Panc1 (cell line): ENCODE measurements at regions not wholly inside any gene's neighbourhood (a gene's known extent, or its start where the extent isn't known, plus 50 kb on each side); places are given as distances from the start of the nearest gene placed in this dataset.
A peak's percentile ranks its signal among the peaks of the same experiment; 100 is the strongest.

ENCODE experiments used
- ATAC-seq: fragments of 200-7000 bp; cut with Tn5 transposase; 2 replicates; pipeline ENCODE4 v1.9.1; 2020; ENCODE audit warnings: mild to moderate bottlenecking, moderate library complexity
- BruUV-seq: library from RNA; stranded (reverse); fragments of 400-500 nt; replicated peaks from 2 replicates; lab custom pipeline; 2021; lab: Mats Ljungman, UMichigan
- CTCF ChIA-PET: fragments of 300-600 bp; sonication (Branson Sonifier 250); formaldehyde crosslinking; loops from one replicate; lab custom pipeline; 2022; ENCODE audit warnings: antibody characterized with exemption; lab: Charles Lee
- POLR2A ChIA-PET: fragments of 300-600 bp; sonication (Branson Sonifier 250); formaldehyde crosslinking; loops from one replicate; lab custom pipeline; 2022; ENCODE audit warnings: antibody characterized with exemption; lab: Charles Lee
- DNase-seq: peaks from one replicate; pipeline ENCODE4 v3.0.0-alpha.2; 2010; ENCODE audit warnings: low read depth, low spot score
- H3K27ac ChIP-seq: 2 replicates; pipeline ENCODE4 v1.5.1; 2011; ENCODE audit warnings: mild to moderate bottlenecking, low read length, inconsistent platforms
- H3K27me3 ChIP-seq: fragments of 200-500 bp; sonication (Bioruptor generic); 2 replicates; pipeline ENCODE4 v1.6.0; 2014; ENCODE audit warnings: low read length, inconsistent platforms; ENCODE audit not compliant: control insufficient read depth, insufficient read depth
- H3K36me3 ChIP-seq: fragments of 200-500 bp; sonication (Bioruptor generic); 2 replicates; pipeline ENCODE4 v1.5.1; 2014; ENCODE audit warnings: inconsistent platforms, mild to moderate bottlenecking, low read length, moderate library complexity; ENCODE audit not compliant: control insufficient read depth, insufficient read depth
- H3K4me1 ChIP-seq: 2 replicates; pipeline ENCODE4 v1.5.1; 2011; ENCODE audit warnings: inconsistent platforms, mild to moderate bottlenecking, low read length, moderate library complexity; ENCODE audit not compliant: control insufficient read depth, insufficient read depth
- H3K4me3 ChIP-seq, 2 experiments: 2 replicates each; pipeline ENCODE4 v1.5.1; 2011 to 2012; ENCODE audit warnings: low read depth in 2 of 2, low read length in 2 of 2, mild to moderate bottlenecking in 2 of 2, inconsistent platforms in 1 of 2, moderate library complexity in 1 of 2
- H3K9me3 ChIP-seq: fragments of 200-500 bp; sonication (Bioruptor generic); 2 replicates; pipeline ENCODE4 v1.5.1; 2014; ENCODE audit warnings: low read depth, mild to moderate bottlenecking, inconsistent platforms, low read length, moderate library complexity; ENCODE audit not compliant: control insufficient read depth, insufficient read depth
- POLR2AphosphoS5 ChIP-seq: IDR thresholded peaks from 2 replicates; pipeline ENCODE4 v1.6.1; 2012; ENCODE audit warnings: mild to moderate bottlenecking, low read depth, low read length, moderate library complexity
- SIN3A ChIP-seq: IDR thresholded peaks from 2 replicates; pipeline ENCODE4 v1.6.1; 2012; ENCODE audit warnings: low read depth, mild to moderate bottlenecking, low read length, moderate library complexity, borderline replicate concordance; ENCODE audit not compliant: insufficient read depth
- TCF7L2 ChIP-seq: IDR thresholded peaks from 2 replicates; pipeline ENCODE4 v1.6.1; 2011; ENCODE audit warnings: mild to moderate bottlenecking, low read depth, low read length, inconsistent platforms
- in situ Hi-C: cut with HindIII; loops from 2 replicates; pipeline ENCODE4 v1.10.0; 2016; ENCODE audit warnings: low sequenced_read_pairs, low pct_unique_long_range_greater_than_20kb
- intact Hi-C: fragments of 100-400 bp; cut with micrococcal nuclease; formaldehyde crosslinking; loops from one replicate; pipeline ENCODE4 v1.10.0; 2022; ENCODE audit not compliant: unreplicated experiment
- TF ChIP-seq, protein P1 (sequence below), 2 experiments: IDR thresholded peaks; 2 replicates each; pipeline ENCODE4 v1.6.1; 2011 to 2012; ENCODE audit warnings: low read depth in 2 of 2, control low read depth in 1 of 2, low read length in 1 of 2, mild to moderate bottlenecking in 1 of 2, moderate library complexity in 1 of 2; ENCODE audit not compliant: insufficient read depth in 1 of 2
- TF ChIP-seq, protein P2 (sequence below): fragments of 450-650 bp; IDR thresholded peaks from 2 replicates; pipeline ENCODE4 v1.5.1; 2017; ENCODE audit warnings: mild to moderate bottlenecking

DNA sequence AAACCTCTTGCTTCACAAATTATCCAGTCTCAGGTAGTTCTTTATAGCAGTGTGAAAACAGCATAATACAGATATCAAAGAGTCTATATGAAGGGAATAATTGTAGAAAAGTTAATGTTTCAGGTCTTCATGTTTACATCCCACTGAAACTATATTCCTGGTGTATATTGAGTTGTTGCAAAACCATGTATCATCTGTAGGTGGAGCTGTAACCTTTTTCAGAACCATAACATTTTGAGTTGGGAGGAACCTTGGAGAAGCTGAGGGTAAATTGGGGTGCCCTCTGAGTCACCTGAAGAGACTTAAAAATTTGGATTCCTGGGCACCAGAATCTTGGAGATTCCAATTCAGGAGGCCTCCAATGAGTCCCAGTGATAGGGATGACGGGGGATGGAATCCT, 51.9 kb upstream of the TAPT1 start:
- Histone ChIP-seq H3K27me3 (no peaks in the 10 kb centered on the region), H3K9me3 (no peaks in the 10 kb centered on the region), H3K4me1 (no peaks in the 10 kb centered on the region), H3K36me3 (no peaks in the 10 kb centered on the region), H3K4me3 (no peak overlapping the region), H3K27ac (no peak overlapping the region)
- ChIA-PET CTCF (no interaction called here), POLR2A (no interaction called here)
- no peak for ATAC-seq
- in situ Hi-C loops (no loop called here), intact Hi-C loops (no loop called here)
- no peak for DNase-seq
- no TSS peak for BruUV-seq
- TF ChIP-seq, protein P1, sequence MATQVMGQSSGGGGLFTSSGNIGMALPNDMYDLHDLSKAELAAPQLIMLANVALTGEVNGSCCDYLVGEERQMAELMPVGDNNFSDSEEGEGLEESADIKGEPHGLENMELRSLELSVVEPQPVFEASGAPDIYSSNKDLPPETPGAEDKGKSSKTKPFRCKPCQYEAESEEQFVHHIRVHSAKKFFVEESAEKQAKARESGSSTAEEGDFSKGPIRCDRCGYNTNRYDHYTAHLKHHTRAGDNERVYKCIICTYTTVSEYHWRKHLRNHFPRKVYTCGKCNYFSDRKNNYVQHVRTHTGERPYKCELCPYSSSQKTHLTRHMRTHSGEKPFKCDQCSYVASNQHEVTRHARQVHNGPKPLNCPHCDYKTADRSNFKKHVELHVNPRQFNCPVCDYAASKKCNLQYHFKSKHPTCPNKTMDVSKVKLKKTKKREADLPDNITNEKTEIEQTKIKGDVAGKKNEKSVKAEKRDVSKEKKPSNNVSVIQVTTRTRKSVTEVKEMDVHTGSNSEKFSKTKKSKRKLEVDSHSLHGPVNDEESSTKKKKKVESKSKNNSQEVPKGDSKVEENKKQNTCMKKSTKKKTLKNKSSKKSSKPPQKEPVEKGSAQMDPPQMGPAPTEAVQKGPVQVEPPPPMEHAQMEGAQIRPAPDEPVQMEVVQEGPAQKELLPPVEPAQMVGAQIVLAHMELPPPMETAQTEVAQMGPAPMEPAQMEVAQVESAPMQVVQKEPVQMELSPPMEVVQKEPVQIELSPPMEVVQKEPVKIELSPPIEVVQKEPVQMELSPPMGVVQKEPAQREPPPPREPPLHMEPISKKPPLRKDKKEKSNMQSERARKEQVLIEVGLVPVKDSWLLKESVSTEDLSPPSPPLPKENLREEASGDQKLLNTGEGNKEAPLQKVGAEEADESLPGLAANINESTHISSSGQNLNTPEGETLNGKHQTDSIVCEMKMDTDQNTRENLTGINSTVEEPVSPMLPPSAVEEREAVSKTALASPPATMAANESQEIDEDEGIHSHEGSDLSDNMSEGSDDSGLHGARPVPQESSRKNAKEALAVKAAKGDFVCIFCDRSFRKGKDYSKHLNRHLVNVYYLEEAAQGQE (IDR thresholded peaks at IDR 0.05; ENCODE audit: insufficient read depth in 1 of 2, low read depth in 2 of 2, low read length in 1 of 2): no peak
- TF ChIP-seq, protein P2, sequence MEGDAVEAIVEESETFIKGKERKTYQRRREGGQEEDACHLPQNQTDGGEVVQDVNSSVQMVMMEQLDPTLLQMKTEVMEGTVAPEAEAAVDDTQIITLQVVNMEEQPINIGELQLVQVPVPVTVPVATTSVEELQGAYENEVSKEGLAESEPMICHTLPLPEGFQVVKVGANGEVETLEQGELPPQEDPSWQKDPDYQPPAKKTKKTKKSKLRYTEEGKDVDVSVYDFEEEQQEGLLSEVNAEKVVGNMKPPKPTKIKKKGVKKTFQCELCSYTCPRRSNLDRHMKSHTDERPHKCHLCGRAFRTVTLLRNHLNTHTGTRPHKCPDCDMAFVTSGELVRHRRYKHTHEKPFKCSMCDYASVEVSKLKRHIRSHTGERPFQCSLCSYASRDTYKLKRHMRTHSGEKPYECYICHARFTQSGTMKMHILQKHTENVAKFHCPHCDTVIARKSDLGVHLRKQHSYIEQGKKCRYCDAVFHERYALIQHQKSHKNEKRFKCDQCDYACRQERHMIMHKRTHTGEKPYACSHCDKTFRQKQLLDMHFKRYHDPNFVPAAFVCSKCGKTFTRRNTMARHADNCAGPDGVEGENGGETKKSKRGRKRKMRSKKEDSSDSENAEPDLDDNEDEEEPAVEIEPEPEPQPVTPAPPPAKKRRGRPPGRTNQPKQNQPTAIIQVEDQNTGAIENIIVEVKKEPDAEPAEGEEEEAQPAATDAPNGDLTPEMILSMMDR: peak; percentile 11; the same call in 1 of the 2 replicates
- TF ChIP-seq SIN3A (no peak), POLR2AphosphoS5 (no peak), TCF7L2 (no peak)
